ENCODE measurements at regions not wholly inside any gene's neighbourhood (a gene's known extent, or its start where the extent isn't known, plus 50 kb on each side); places are given as distances from the start of the nearest gene placed in this dataset.

- TF ChIP-seq L3MBTL2 (conservative IDR thresholded peaks at IDR 0.05) (no peak), SP1 (IDR thresholded peaks at IDR 0.05) (no peak), HDGF (IDR thresholded peaks at IDR 0.05; ENCODE audit: borderline replicate concordance) (no peak)
These were observed 159.9 kb upstream of the PRR20A start for GRCh38 chr13:56980856-56981255.
